OCI-LY7 (cell line): ENCODE measurements at regions not wholly inside any gene's neighbourhood (a gene's known extent, or its start where the extent isn't known, plus 50 kb on each side); places are given as distances from the start of the nearest gene placed in this dataset.

Experiments
- BruUV-seq: library from RNA; stranded (reverse); fragments of 400-500 nt; replicated peaks from 2 replicates; lab custom pipeline; 2021; lab: Mats Ljungman, UMichigan
- CTCF ChIA-PET: fragments of 300-600 bp; sonication (Branson Sonifier 250); formaldehyde crosslinking; loops from one replicate; lab custom pipeline; 2022; ENCODE audit warnings: antibody characterized with exemption; ENCODE audit not compliant: unreplicated experiment; lab: Charles Lee
- POLR2A ChIA-PET: fragments of 300-600 bp; sonication (Branson Sonifier 250); formaldehyde crosslinking; loops from one replicate; lab custom pipeline; 2022; ENCODE audit warnings: antibody characterized with exemption; lab: Charles Lee
- DNase-seq: peaks from one replicate; pipeline ENCODE4 v3.0.0-alpha.2; 2015; ENCODE audit warnings: low spot score
- H2AFZ ChIP-seq: fragments of 200-600 bp; sonication (generic), shearing (Covaris generic); 2 replicates; pipeline ENCODE4 v1.6.1; 2014; ENCODE audit warnings: mild to moderate bottlenecking, antibody characterized with exemption, low read length, moderate library complexity
- H3K27ac ChIP-seq: fragments of 200-600 bp; sonication (generic); 2 replicates; pipeline ENCODE4 v1.5.1; 2014; ENCODE audit warnings: mixed run types, low read depth, mild to moderate bottlenecking, moderate library complexity, low read length, inconsistent platforms; ENCODE audit not compliant: poor library complexity, severe bottlenecking
- H3K36me3 ChIP-seq: fragments of 200-600 bp; sonication (generic); 2 replicates; pipeline ENCODE4 v1.6.1; 2014; ENCODE audit warnings: mild to moderate bottlenecking, antibody characterized with exemption, low read length, moderate library complexity, mixed read lengths; ENCODE audit not compliant: insufficient read depth
- H3K4me1 ChIP-seq: fragments of 200-600 bp; sonication (generic); 2 replicates; pipeline ENCODE4 v1.5.1; 2014; ENCODE audit warnings: mild to moderate bottlenecking, low read length; ENCODE audit not compliant: insufficient read depth, poor library complexity, severe bottlenecking
- H3K4me2 ChIP-seq: fragments of 200-600 bp; sonication (generic); 2 replicates; pipeline ENCODE4 v1.6.1; 2014; ENCODE audit warnings: mild to moderate bottlenecking, low read length
- H3K4me3 ChIP-seq: fragments of 200-600 bp; sonication (generic); 2 replicates; pipeline ENCODE4 v1.5.1; 2014; ENCODE audit warnings: mild to moderate bottlenecking, low read depth, low read length; ENCODE audit not compliant: poor library complexity, severe bottlenecking
- H3K79me2 ChIP-seq: fragments of 200-600 bp; sonication (generic); 2 replicates; pipeline ENCODE4 v1.6.1; 2016; ENCODE audit warnings: low read depth, mild to moderate bottlenecking, low read length, moderate library complexity, mixed read lengths; ENCODE audit not compliant: insufficient read depth
- H3K9me2 ChIP-seq: fragments of 200-600 bp; sonication (generic); 2 replicates; pipeline ENCODE4 v1.6.1; 2016; ENCODE audit warnings: mild to moderate bottlenecking, low read length, mixed read lengths; ENCODE audit not compliant: insufficient read depth
- H3K9me3 ChIP-seq: fragments of 200-600 bp; sonication (generic); 2 replicates; pipeline ENCODE4 v1.6.1; 2014; ENCODE audit warnings: mild to moderate bottlenecking, mixed run types, low read length, mixed read lengths
- H4K20me1 ChIP-seq: fragments of 200-600 bp; sonication (generic); 2 replicates; pipeline ENCODE4 v1.6.1; 2014; ENCODE audit warnings: mild to moderate bottlenecking, antibody characterized with exemption, low read length, moderate library complexity, mixed read lengths; ENCODE audit not compliant: insufficient read depth
- CTCF ChIP-seq: fragments of 200-600 bp; sonication (generic); conservative IDR thresholded peaks from 2 replicates; pipeline ENCODE4 v1.5.1; 2014; ENCODE audit warnings: mild to moderate bottlenecking, antibody characterized with exemption, low read length, moderate library complexity, mixed read lengths
- EZH2phosphoT487 ChIP-seq: fragments of 200-600 bp; sonication (generic); IDR thresholded peaks from 2 replicates; pipeline ENCODE4 v1.6.1; 2018; ENCODE audit warnings: low read depth, borderline replicate concordance, mild to moderate bottlenecking, mixed run types, antibody characterized with exemption, low read length, moderate library complexity, mixed read lengths
- intact Hi-C: fragments of 100-400 bp; cut with micrococcal nuclease; formaldehyde crosslinking; loops from one replicate; pipeline ENCODE4 v1.10.0; 2022; ENCODE audit not compliant: unreplicated experiment

DNA sequence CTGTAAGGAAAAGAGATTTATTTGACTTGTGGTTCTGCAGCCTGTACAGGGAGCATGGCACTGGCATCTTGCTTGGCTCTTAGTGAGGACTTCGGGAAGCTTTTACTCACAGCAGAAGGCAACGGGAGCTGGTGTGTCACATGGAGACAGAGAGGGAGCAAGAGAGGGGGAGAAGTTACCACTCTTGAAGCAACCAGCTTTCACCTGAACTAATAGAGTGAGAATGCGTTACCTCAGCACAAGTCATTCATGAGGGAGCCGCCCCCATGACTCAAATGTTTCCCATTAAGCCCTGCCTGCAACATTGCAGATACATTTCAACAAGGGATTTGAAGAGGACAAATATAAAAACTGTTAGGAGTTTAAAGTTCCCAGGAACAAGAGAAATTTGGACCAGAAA lies 190.0 kb downstream of the CYRIA start:
- Histone ChIP-seq H3K4me3 (no peak overlapping the region), H3K27ac (no peak overlapping the region), H4K20me1 (no peaks in the 10 kb centered on the region), H3K36me3 (no peaks in the 10 kb centered on the region), H3K9me3 (no peaks in the 10 kb centered on the region), H3K4me2 (no peak overlapping the region), H2AFZ (no peak overlapping the region), H3K9me2 (no peaks in the 10 kb centered on the region), H3K4me1 (no peaks in the 10 kb centered on the region), H3K79me2 (no peaks in the 10 kb centered on the region)
- TF ChIP-seq EZH2phosphoT487, result no peak
- TF ChIP-seq CTCF, result no peak
- intact Hi-C loops, result no loop called here
- BruUV-seq, result no TSS peak
- POLR2A ChIA-PET, result interaction anchor here (0.6 kb wide), 1 partner anchor 38 kb away, joined by 3 read pairs; no protein-coding TSS in a partner anchor
- DNase-seq, result no peak
- CTCF ChIA-PET, result no interaction called here

DNA sequence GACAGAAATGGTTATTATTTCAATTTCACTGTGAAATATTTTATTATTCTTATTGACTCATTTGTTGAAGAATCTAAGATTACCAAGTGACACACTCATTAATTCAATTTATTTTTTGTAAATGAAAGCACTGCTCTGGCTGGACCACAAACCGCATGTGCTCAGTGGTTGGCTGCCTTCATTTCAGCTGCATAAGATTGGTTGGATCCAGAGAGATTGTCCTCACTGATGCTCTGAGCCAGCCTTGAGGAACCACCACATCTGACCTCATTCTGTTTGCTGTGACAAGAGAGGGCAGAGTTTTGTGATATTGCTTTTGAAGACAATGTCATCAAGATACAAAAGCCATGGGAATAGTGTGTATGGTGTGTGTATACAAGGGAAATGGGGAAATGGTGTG lies 192.1 kb downstream of the CYRIA start:
- no peak overlapping the region for H3K4me2 ChIP-seq
- TF ChIP-seq EZH2phosphoT487 (no peak), CTCF (no peak)
- BruUV-seq, result no TSS peak
- no peaks in the 10 kb centered on the region for H4K20me1 ChIP-seq
- ChIA-PET POLR2A (no interaction called here), CTCF (no interaction called here)
- no peaks in the 10 kb centered on the region for H3K79me2 ChIP-seq
- no peak overlapping the region for H3K27ac ChIP-seq
- no peaks in the 10 kb centered on the region for H3K36me3 ChIP-seq
- H3K9me3 ChIP-seq, result no peaks in the 10 kb centered on the region
- no peak overlapping the region for H3K4me3 ChIP-seq
- H3K9me2 ChIP-seq, result no peaks in the 10 kb centered on the region
- DNase-seq, result no peak
- H2AFZ ChIP-seq, result no peak overlapping the region
- H3K4me1 ChIP-seq, result no peaks in the 10 kb centered on the region
- intact Hi-C loops, result no loop called here

GRCh38 chr2:16470936-16471490 lies 194.6 kb downstream of the CYRIA start:
- H3K4me2 ChIP-seq, result no peak overlapping the region
- no peak for TF ChIP-seq CTCF
- no peak for TF ChIP-seq EZH2phosphoT487
- H3K4me3 ChIP-seq, result no peak overlapping the region
- H3K36me3 ChIP-seq, result no peaks in the 10 kb centered on the region
- H3K4me1 ChIP-seq, result no peaks in the 10 kb centered on the region
- no peaks in the 10 kb centered on the region for H3K9me3 ChIP-seq
- H4K20me1 ChIP-seq, result no peaks in the 10 kb centered on the region; the same call in 1 of the 2 replicates
- ChIA-PET POLR2A (interaction anchor here (0.7 kb wide), 1 partner anchor 11 kb away, joined by 4 read pairs; no protein-coding TSS in a partner anchor), CTCF (no interaction called here)
- intact Hi-C loops, result no loop called here
- no TSS peak for BruUV-seq
- no peak for DNase-seq
- no peaks in the 10 kb centered on the region for H3K9me2 ChIP-seq
- no peak overlapping the region for H3K27ac ChIP-seq
- no peaks in the 10 kb centered on the region for H3K79me2 ChIP-seq
- H2AFZ ChIP-seq, result no peak overlapping the region
